BLaER1 treated with 17β-estradiol and CSF1 and Interleukin-3, amounts not matched to agents 10 nM and 100 nM (cell line): ENCODE measurements at regions not wholly inside any gene's neighbourhood (a gene's known extent, or its start where the extent isn't known, plus 50 kb on each side); places are given as distances from the start of the nearest gene placed in this dataset.

ENCODE experiments used
- H3K27ac ChIP-seq, 11 experiments: shearing (Covaris generic); formaldehyde crosslinking; 2 replicates each; pipeline ENCODE4 v1.8.1; 2022
- H3K27me3 ChIP-seq, 11 experiments: shearing (Covaris generic); formaldehyde crosslinking; 2 replicates each; pipeline ENCODE4 v1.8.1; 2022
- H3K36me3 ChIP-seq, 11 experiments: shearing (Covaris generic); formaldehyde crosslinking; 2 replicates each; pipeline ENCODE4 v1.8.1; 2022
- H3K4me1 ChIP-seq, 10 experiments: shearing (Covaris generic); formaldehyde crosslinking; 2 replicates each; pipeline ENCODE4 v1.8.1; 2022
- H3K4me2 ChIP-seq, 11 experiments: shearing (Covaris generic); formaldehyde crosslinking; 2 replicates each; pipeline ENCODE4 v1.8.1; 2022
- H3K4me3 ChIP-seq, 10 experiments: shearing (Covaris generic); formaldehyde crosslinking; 2 replicates each; pipeline ENCODE4 v1.8.1; 2022
- H3K9ac ChIP-seq, 11 experiments: shearing (Covaris generic); formaldehyde crosslinking; 2 replicates each; pipeline ENCODE4 v1.8.1; 2022
- H3K9me3 ChIP-seq, 11 experiments: shearing (Covaris generic); formaldehyde crosslinking; replicated peaks in 1 of 11; 2 replicates each; pipeline ENCODE4 v1.8.1; 2022
- H4K20me1 ChIP-seq, 11 experiments: shearing (Covaris generic); formaldehyde crosslinking; 2 replicates each; pipeline ENCODE4 v1.8.1; 2022
- Cebpa-rat ChIP-seq, 11 experiments: shearing (Covaris generic); IDR thresholded peaks; 2 replicates each; pipeline ENCODE4 v1.8.1; 2022

GRCh38 chr18:25819746-25820363 lies 270.6 kb downstream of the SS18 start:
- H3K4me1 ChIP-seq = peaks cover 0 to 9% (median 0%) of the 10 kb centered on the region in 10 experiments; a peak in 1 of 20 replicates
- H3K4me2 ChIP-seq = no peak overlapping the region
- H3K9ac ChIP-seq = no peak overlapping the region
- no peak for TF ChIP-seq Cebpa-rat (IDR thresholded peaks at IDR 0.05)
- H3K4me3 ChIP-seq = no peak overlapping the region
- H3K27ac ChIP-seq = no peak overlapping the region
- no peaks in the 10 kb centered on the region for H4K20me1 ChIP-seq
- H3K27me3 ChIP-seq = no peaks in the 10 kb centered on the region
- H3K9me3 ChIP-seq = no peaks in the 10 kb centered on the region
- H3K36me3 ChIP-seq = no peaks in the 10 kb centered on the region

GRCh38 chr18:25818505-25818904 lies 271.9 kb downstream of the SS18 start:
- no peaks in the 10 kb centered on the region for H4K20me1 ChIP-seq
- H3K9ac ChIP-seq = no peak overlapping the region
- no peak overlapping the region for H3K4me3 ChIP-seq
- H3K4me2 ChIP-seq = no peak overlapping the region
- TF ChIP-seq Cebpa-rat (IDR thresholded peaks at IDR 0.05) = no peak
- no peaks in the 10 kb centered on the region for H3K9me3 ChIP-seq
- no peak overlapping the region for H3K27ac ChIP-seq
- peaks cover 0 to 9% (median 0%) of the 10 kb centered on the region in 10 experiments; a peak in 1 of 20 replicates for H3K4me1 ChIP-seq
- H3K36me3 ChIP-seq = no peaks in the 10 kb centered on the region
- no peaks in the 10 kb centered on the region for H3K27me3 ChIP-seq

GRCh38 chr18:25817546-25818237 lies 272.7 kb downstream of the SS18 start:
- Histone ChIP-seq H3K4me2 (no peak overlapping the region), H4K20me1 (no peaks in the 10 kb centered on the region), H3K9ac (no peak overlapping the region), H3K27ac (no peak overlapping the region), H3K4me3 (no peak overlapping the region), H3K27me3 (no peaks in the 10 kb centered on the region), H3K36me3 (no peaks in the 10 kb centered on the region), H3K9me3 (no peaks in the 10 kb centered on the region), H3K4me1 (peaks cover 0 to 9% (median 0%) of the 10 kb centered on the region in 10 experiments; a peak in 1 of 20 replicates)
- no peak for TF ChIP-seq Cebpa-rat (IDR thresholded peaks at IDR 0.05)

DNA sequence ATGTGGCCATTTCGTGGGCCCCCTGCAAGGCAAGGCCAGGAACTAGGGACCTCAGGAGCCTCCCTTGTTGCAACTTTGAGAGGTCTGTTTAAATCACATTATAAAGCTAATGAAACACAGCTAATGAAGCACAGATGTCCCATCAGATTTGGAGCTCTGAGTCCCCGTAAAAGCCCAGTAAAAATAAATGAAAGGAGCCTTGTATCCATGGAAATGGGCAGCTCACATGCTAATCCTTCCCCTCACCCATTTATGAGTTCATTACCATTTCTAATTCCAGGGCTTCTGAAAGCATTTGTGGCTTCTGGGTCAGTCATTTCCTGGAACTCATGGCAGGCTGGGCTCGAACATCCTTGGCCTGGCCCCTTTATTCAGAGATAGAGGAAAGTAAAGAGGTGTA lies 274.8 kb downstream of the SS18 start:
- no peak overlapping the region for H3K9ac ChIP-seq
- H3K4me1 ChIP-seq = peaks cover 0 to 9% (median 0%) of the 10 kb centered on the region in 10 experiments; a peak in 1 of 20 replicates
- H3K4me3 ChIP-seq = no peak overlapping the region
- no peaks in the 10 kb centered on the region for H4K20me1 ChIP-seq
- no peak overlapping the region for H3K4me2 ChIP-seq
- no peak for TF ChIP-seq Cebpa-rat (IDR thresholded peaks at IDR 0.05)
- no peaks in the 10 kb centered on the region for H3K27me3 ChIP-seq
- H3K27ac ChIP-seq = no peak overlapping the region
- no peaks in the 10 kb centered on the region for H3K9me3 ChIP-seq
- no peaks in the 10 kb centered on the region for H3K36me3 ChIP-seq

DNA sequence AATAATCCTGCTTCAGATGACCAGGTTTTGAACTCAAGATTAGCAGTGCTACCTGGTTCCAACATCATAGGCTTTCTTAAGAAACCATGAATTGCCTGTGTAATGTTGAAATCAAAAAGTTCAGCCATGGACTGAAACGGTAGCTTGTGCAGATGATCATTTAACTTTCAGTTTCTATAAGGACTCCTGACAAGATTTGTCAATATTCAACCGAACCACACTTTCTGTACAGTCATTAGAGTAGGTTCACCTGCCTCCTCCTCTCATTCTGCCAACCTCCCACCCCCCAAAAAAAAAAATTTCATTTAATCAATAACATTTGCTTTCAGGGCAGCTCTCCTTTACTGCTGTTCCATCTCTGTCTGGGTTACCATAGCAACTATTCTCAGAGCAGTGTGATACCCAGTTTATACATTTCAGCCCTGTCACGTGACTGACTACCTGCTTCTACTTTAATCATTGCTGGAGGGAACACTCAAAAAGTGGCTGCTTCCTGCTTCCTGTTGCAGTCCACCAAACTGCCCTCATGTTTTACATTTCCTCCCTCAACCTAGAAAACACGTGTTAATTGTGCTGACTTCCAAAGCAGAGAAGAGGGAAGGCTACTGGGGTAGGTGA lies 275.5 kb downstream of the SS18 start:
- no peak for TF ChIP-seq Cebpa-rat (IDR thresholded peaks at IDR 0.05)
- Histone ChIP-seq H3K36me3 (no peaks in the 10 kb centered on the region), H3K27me3 (no peaks in the 10 kb centered on the region), H3K27ac (no peak overlapping the region), H4K20me1 (no peaks in the 10 kb centered on the region), H3K9ac (no peak overlapping the region), H3K4me1 (peaks cover 0 to 8% (median 0%) of the 10 kb centered on the region in 10 experiments; a peak in 1 of 20 replicates), H3K9me3 (no peaks in the 10 kb centered on the region), H3K4me3 (no peak overlapping the region), H3K4me2 (0 out of 22 replicates have a peak overlapping the region, but pooled peaks of 2 of the 11 experiments have one; percentile 7 to 10)

- Histone ChIP-seq H3K4me3 (no peak overlapping the region), H3K27me3 (no peaks in the 10 kb centered on the region), H3K9me3 (no peaks in the 10 kb centered on the region), H3K36me3 (no peaks in the 10 kb centered on the region), H4K20me1 (no peaks in the 10 kb centered on the region), H3K4me1 (peaks cover 0 to 5% (median 0%) of the 10 kb centered on the region in 10 experiments; a peak in 1 of 20 replicates), H3K4me2 (no peak overlapping the region), H3K9ac (no peak overlapping the region), H3K27ac (no peak overlapping the region)
- no peak for TF ChIP-seq Cebpa-rat (IDR thresholded peaks at IDR 0.05)
These were observed 277.3 kb downstream of the SS18 start for GRCh38 chr18:25813110-25813509.

DNA sequence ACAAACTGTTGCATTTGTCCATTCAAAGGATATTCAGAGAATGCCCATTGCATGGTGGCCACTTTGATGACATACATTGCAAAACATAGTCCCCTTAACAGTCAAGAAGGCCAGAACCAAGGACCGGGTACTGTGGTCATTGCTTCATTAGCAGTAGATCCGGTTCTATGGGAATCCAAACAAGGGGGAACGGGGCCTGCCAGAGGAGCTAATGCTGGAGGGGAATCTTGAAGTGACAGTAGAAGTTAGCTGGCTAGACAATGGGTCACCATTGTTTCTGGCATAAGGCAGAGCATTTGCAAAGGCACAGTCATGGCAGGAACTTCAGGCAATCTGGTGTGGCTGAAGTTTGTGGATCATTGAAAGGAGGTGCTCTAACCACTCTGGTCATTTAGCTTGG lies 279.7 kb downstream of the SS18 start:
- no peak for TF ChIP-seq Cebpa-rat (IDR thresholded peaks at IDR 0.05)
- H3K36me3 ChIP-seq = no peaks in the 10 kb centered on the region
- no peak overlapping the region for H3K4me2 ChIP-seq
- H4K20me1 ChIP-seq = no peaks in the 10 kb centered on the region
- no peak overlapping the region for H3K27ac ChIP-seq
- H3K27me3 ChIP-seq = no peaks in the 10 kb centered on the region
- no peak overlapping the region for H3K4me3 ChIP-seq
- H3K9ac ChIP-seq = no peak overlapping the region
- peaks cover 0 to 5% (median 0%) of the 10 kb centered on the region in 10 experiments; a peak in 1 of 20 replicates for H3K4me1 ChIP-seq
- H3K9me3 ChIP-seq = no peaks in the 10 kb centered on the region

GRCh38 chr18:25805939-25806338 lies 284.5 kb downstream of the SS18 start:
- Histone ChIP-seq H3K4me1 (no peaks in the 10 kb centered on the region), H3K4me3 (no peak overlapping the region), H3K4me2 (no peak overlapping the region), H3K9me3 (no peaks in the 10 kb centered on the region), H3K27ac (no peak overlapping the region), H3K9ac (no peak overlapping the region), H3K27me3 (no peaks in the 10 kb centered on the region), H4K20me1 (no peaks in the 10 kb centered on the region), H3K36me3 (no peaks in the 10 kb centered on the region)
- TF ChIP-seq Cebpa-rat (IDR thresholded peaks at IDR 0.05) = no peak

- no peak overlapping the region for H3K27ac ChIP-seq
- H3K9me3 ChIP-seq = no peaks in the 10 kb centered on the region
- H4K20me1 ChIP-seq = no peaks in the 10 kb centered on the region
- H3K4me2 ChIP-seq = no peak overlapping the region
- no peaks in the 10 kb centered on the region for H3K4me1 ChIP-seq
- H3K4me3 ChIP-seq = no peak overlapping the region
- H3K27me3 ChIP-seq = no peaks in the 10 kb centered on the region
- no peak for TF ChIP-seq Cebpa-rat (IDR thresholded peaks at IDR 0.05)
- H3K9ac ChIP-seq = no peak overlapping the region
- no peaks in the 10 kb centered on the region for H3K36me3 ChIP-seq
These were observed 285.1 kb downstream of the SS18 start for GRCh38 chr18:25805323-25805722.
